K562 (cell line): ENCODE measurements at regions not wholly inside any gene's neighbourhood (a gene's known extent, or its start where the extent isn't known, plus 50 kb on each side); places are given as distances from the start of the nearest gene placed in this dataset.

Source experiments
- ATF7 ChIP-seq: fragments of 450-650 bp; IDR thresholded peaks from 2 replicates; pipeline ENCODE4 v1.7.1; 2014; ENCODE audit warnings: mild to moderate bottlenecking, moderate library complexity
- JUND ChIP-seq, 2 experiments: IDR thresholded peaks; 2 replicates in 1 of 2; 3 replicates in 1 of 2; pipeline ENCODE4 v1.6.1; 2011; ENCODE audit warnings: borderline replicate concordance in 2 of 2, low read depth in 2 of 2, low read length in 2 of 2, improper control_type of control experiment in 1 of 2, missing biosample characterization in 1 of 2, missing genetic modification characterization in 1 of 2, missing genetic modification reagents in 1 of 2
- MGA ChIP-seq: fragments of 450-650 bp; IDR thresholded peaks from 2 replicates; pipeline ENCODE4 v1.6.1; 2016; ENCODE audit warnings: mild to moderate bottlenecking, moderate library complexity
- MYBL2 ChIP-seq, 2 experiments: fragments of 450-650 bp in 1 of 2; sonication (generic) in 1 of 2; formaldehyde crosslinking in 1 of 2; IDR thresholded peaks; 2 replicates each; pipeline versions ENCODE4 v1.6.1 to v1.8.1; 2017 to 2022; ENCODE audit warnings: borderline replicate concordance in 1 of 2, inconsistent platforms in 1 of 2, low read depth in 1 of 2, mild to moderate bottlenecking in 1 of 2, missing genetic modification reagents in 1 of 2, moderate library complexity in 1 of 2
- RCOR1 ChIP-seq, 2 experiments: IDR thresholded peaks; 2 replicates each; pipeline ENCODE4 v1.6.1; 2012; ENCODE audit warnings: low read depth in 2 of 2, low read length in 2 of 2, borderline replicate concordance in 1 of 2, improper control_type of control experiment in 1 of 2
- RFX5 ChIP-seq: IDR thresholded peaks from 2 replicates; pipeline ENCODE4 v1.6.1; 2011; ENCODE audit warnings: low read depth, mild to moderate bottlenecking, improper control_type of control experiment, low read length
- SUPT5H ChIP-seq: fragments of 450-650 bp; IDR thresholded peaks from 2 replicates; pipeline ENCODE4 v1.6.1; 2016
- THRA ChIP-seq: fragments of 450-650 bp; IDR thresholded peaks from 2 replicates; pipeline ENCODE4 v1.6.1; 2017; ENCODE audit warnings: mild to moderate bottlenecking, moderate library complexity
- ZFP91 ChIP-seq: sonication (generic); formaldehyde crosslinking; IDR thresholded peaks from 2 replicates; pipeline ENCODE4 v1.8.0; 2022; ENCODE audit warnings: mild to moderate bottlenecking, missing genetic modification reagents
- ZNF174 ChIP-seq: fragments of 250-450 bp; sonication (Bioruptor Pico); IDR thresholded peaks from 2 replicates; pipeline ENCODE4 v1.4.0; 2020; ENCODE audit warnings: mild to moderate bottlenecking
- ZNF583 ChIP-seq: fragments of 250-450 bp; sonication (Bioruptor Pico); IDR thresholded peaks from 2 replicates; pipeline ENCODE4 v1.4.0; 2020

GRCh38 chr10:88042160-88043100 lies 179.0 kb downstream of the PTEN start (continued):
- TF ChIP-seq MGA (peak; percentile 54; the same call in 1 of the 2 replicates), ZFP91 (no peak), JUND (IDR thresholded peaks at IDR 0.05; ENCODE audit: borderline replicate concordance, low read depth, low read length) (peak; percentile 37; the same call in 1 of the 2 replicates), JUND (tag; IDR thresholded peaks at IDR 0.05; ENCODE audit: borderline replicate concordance, low read depth, low read length) (no peak), ZNF174 (CRISPR knock-in tag) (no peak), THRA (no peak), SUPT5H (no peak), ATF7 (peak; percentile 44; the same call in 1 of the 2 replicates), RFX5 (no peak), RCOR1 (IDR thresholded peaks at IDR 0.05; ENCODE audit: borderline replicate concordance in 1 of 2, low read depth in 2 of 2, low read length in 2 of 2) (no peak), MYBL2 (IDR thresholded peaks at IDR 0.05; ENCODE audit: low read depth) (no peak), MYBL2 (CRISPR knock-in tag; IDR thresholded peaks at IDR 0.05; ENCODE audit: borderline replicate concordance) (no peak), ZNF583 (no peak)
